HG03565 (cell line): ENCODE measurements at regions not wholly inside any gene's neighbourhood (a gene's known extent, or its start where the extent isn't known, plus 50 kb on each side); places are given as distances from the start of the nearest gene placed in this dataset.

ENCODE experiments used
- ATAC-seq: cut with Tn5 transposase; IDR thresholded peaks from one replicate; pipeline ENCODE4 v1.9.1; 2021; ENCODE audit warnings: mild to moderate bottlenecking, moderate library complexity; ENCODE audit not compliant: unreplicated experiment

DNA sequence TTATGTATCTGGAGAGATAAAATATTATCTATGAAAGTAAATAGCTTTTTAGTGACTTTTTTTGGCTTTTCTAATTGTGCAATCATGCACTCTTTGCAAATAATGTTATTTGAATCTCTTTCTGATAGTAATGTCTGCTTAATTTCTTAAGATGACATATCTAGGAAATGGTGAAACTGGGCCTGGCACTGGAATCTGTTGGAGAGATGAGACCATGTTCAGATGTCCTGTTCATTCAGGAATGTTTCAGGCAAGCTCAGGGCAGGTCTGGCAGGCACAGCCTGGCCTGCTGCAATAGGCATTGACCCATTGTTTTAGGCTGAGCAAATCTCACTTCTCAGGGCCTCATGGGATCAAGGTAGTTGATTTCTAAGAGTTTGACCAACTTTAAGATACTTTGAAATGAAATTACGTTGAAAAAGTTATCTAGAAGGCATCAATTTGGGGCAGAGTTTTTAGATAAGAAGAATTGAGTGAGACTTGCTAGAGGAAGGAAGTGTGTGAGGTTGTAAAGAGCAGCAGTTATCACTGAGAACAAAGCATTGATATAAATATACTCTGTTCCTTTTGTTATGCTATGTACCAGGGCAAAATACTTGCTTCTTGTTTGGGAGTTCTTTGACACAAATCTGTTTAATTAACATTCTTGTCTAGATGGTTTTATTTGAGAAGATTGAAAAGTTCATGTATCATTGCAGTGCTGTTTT lies 133.0 kb upstream of the LEF1 start:
- no peak for ATAC-seq

DNA sequence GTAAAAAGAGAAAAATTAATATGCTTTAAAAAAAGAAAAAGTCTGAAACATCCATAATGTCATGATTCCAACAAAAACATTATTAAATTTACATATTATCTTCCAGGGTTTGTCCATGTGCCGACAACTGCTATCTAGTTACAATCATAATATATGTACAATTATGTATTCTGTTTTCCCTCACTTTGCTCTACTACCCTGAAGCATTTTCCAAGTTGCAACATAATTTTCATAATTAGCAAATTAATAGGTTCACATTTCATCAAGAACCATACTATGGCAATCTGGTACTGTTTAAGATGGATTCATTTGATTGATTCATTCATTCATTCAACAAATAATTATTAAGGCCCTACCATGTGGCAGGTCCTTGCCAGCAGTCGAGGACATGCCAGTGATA lies 128.9 kb upstream of the LEF1 start:
- no peak for ATAC-seq

DNA sequence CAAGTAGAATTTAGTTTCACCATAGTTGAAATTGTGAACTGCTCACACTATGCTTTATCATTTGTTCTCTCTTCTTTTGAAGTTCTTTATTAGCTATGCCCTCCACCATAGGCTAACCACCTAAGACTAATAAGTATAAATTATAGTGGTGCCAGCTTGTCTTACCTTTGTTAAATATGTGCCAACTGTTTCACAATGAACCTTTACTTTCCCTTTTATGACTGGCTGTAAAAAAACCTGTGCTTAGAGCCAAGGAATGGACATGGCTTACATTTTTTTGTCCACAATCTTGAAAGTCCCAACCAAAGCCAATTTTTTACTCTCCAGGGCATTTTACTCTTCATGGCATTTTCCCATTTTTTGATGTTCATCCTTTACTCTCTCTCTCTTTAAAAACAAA lies 123.5 kb upstream of the LEF1 start:
- no peak for ATAC-seq

DNA sequence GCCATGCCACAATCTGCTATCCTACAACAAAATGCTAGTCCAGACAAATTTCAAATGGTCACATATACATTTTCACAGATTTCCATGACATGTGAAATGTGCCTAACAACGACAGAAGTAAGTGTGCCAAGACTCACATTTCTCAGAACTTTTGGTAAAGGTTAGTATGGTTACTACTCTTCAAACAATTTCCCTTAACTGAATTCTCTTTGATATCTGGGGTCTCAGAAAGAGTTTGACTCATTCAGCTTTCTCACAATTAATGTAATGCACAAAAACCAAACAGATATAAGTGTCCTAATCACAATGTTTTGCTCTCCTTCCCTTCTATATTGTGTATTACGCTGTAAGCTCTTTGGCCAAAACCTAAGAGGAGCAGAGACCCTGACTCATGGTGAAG lies 122.4 kb upstream of the LEF1 start:
- ATAC-seq, result no peak

DNA sequence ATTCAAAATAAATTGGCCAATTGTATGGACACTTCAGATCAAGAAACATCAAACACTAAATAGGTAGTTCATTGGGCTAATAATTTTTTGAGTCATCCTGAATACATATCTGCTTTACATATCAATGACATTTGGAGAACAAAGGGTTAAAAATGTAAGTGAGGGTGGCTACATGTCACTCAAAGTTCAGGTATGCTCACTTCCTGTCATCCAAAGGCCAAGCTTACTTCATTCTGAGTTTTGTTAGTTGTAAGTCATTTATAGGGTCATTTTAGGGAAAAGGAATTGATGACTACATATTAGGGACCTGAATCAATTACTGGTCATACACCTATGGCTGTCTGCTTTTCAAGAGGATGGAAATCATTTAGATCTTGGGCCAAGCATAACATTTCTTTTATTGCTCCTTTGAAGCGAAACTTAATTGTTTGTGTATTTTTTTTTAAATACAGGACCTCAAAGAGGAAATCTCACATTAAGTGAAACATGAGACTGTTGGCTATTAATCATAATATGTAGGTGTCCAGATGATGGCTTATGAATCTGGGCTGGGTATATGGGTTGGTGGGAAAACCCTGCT lies 119.2 kb upstream of the LEF1 start:
- ATAC-seq, result no peak

DNA sequence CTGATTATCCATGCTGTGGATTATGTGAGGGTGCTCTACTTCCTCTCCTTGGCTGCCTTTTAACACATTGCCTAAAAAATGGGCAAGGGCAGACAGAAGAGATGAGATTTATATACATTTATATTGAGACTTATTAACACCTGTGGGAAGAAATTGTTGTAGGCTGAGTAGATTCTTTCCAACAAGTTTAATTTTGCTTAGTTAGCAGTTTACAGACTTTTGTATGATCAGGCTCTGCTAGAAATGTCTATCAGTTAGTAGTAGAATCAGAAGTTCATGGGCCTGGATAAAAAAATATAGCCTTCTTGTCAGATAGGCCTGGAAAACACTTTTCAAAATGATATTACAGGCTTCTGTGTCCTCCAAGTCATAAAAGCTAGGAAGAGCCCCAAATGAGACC lies 111.3 kb upstream of the LEF1 start:
- no peak for ATAC-seq

DNA sequence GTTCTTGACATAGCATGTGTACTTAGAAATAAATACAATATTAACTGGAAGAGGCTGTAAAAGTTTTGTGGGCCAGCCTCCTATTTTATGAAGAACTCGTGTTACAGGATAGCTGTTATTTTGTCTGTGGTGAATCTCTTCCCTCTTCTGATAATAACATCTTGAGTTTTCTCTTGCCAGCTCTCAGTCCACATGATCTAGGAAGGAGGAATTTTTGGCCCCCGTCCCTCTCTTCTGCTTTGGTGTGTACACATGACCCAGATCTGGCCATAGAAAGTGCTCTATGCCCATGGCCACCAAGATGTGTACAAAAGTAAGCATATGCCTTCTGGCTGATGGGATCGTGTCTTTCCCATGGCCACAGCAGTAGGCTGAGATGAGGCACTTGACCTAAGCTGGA lies 108.0 kb upstream of the LEF1 start:
- no peak for ATAC-seq

DNA sequence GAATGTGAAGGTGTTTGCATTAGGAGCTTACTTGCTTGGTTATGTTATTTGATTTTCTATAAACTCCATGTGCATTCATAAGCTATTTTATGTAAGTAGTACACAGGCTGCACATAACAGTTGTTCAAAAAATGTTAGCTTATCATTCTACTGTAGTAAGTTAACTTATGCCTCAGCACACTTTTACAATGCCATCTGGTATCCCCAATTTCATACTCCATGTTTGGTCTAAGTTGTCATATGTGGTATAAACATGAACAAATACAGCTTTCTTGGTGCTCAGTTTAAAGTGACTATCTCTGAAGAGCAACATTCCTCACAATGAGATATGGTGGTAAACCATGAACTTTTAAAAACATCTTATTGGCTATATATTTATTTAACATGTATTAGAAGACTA lies 104.3 kb upstream of the LEF1 start:
- ATAC-seq, result no peak

DNA sequence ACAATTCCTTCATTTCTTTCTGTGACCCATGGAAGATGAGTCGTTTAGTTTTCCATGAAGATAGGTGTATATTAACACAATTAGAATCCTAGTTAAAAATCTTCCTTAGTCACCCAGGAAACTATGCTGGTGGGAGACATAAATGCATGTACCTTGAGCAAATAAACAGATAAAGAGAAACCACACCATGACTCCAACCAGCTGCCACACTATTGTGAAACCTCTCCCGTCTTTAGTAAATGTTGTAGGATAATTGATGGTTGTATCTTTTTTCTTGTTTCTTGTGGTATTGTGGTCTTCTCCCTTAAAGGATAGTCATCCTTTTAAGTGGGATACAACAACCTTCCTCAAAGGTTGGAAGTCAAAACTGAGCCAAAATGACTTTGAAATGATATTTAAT lies 103.8 kb upstream of the LEF1 start:
- no peak for ATAC-seq

DNA sequence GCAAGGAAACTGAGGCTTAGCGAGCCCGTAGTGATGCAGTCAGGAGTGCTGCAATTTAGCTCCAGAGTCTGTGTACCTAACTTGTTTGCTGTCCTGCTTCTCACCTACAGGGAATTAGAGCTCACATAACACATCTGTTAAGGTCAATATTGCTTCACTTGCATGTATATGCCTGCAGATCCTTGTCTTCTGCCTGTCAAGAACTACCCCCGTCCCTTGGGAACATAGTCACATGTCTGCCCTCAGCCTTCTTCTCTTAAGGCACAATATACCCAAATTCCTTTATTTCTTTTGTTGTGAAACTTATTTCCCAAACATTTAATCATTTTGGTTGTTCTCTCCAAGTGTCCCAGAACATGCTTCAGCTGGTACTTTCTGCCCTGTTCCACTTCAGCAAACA lies 103.3 kb upstream of the LEF1 start:
- no peak for ATAC-seq

DNA sequence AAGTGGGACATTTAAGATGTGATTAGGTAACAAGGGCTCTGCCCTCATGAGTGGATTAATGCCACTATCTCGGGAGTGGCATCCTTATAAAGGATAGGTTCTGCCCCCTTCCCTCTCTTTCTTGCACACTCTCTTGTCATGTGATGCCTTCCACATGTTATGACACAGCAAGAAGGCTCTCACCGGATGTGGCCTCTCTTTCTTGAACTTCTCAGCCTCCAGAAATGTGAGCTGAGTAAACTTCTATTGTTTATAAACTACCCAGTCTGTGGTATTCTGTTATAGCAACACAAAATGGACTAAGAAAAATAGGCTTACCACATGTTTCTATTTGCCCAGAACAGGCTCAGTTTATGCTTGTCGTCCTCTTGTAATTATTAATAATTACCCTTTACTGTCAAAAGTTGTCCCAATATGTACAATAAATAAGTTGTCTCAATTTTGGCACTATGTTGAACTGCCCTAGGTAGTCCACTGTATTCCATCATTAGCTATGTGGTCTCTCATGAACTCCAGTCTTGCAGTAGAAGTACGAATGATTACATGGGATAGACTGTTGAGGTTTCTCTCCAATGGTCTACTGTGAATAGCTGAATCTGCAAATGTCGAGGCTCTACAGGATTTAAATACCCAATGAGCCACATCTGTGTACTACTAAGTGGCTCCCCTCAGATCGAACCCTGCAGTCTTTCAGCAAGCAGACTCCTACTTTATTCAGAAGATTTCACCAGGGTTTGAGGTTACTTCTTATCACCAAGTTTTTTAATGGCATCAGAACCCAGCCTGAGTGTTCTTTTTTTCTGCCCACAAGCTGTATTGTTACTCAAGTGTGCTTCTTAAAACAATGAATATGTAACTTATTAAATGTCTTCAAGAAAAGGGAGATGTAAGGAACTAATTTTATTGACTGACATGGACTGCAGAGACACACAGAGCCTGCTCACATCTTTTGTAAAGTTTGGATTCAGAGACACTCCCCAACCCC lies 102.0 kb upstream of the LEF1 start:
- ATAC-seq, result no peak

DNA sequence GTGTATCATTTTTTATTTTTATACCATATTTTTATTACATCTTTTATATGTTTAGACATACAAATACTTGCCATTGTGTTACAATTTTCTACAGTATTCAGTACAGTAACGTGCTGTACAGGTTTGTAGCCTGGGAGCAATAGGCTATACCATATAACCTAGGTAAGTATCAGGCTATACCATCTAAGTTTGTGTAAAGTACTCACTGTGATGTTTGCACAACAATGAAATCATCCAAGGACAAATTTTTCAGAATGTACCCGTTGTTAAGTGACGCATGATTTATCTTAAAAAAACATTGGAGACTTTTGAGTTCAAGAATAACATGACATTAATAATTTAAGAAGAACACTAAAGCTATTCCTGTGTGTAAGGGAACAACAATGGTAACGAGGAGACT lies 96.0 kb upstream of the LEF1 start:
- ATAC-seq, result no peak

DNA sequence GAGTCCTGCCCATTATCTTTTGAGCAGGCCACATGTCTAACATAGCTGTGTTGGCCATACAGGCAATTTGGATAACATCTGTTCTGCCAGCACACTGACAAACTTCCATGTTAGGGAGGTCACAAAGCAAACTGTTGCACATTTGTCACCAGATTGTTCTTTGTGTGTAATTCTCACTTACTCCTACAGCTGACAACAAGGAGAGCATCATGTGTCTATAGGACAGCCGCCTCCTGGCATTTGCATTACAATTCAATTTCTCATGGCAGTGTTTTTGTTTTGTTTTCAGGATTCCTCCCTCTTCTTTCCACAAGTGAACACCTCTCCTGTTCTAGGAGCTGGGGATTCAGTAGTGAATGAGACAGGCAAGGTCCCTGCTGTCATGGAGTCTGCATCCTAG lies 94.3 kb upstream of the LEF1 start:
- no peak for ATAC-seq

DNA sequence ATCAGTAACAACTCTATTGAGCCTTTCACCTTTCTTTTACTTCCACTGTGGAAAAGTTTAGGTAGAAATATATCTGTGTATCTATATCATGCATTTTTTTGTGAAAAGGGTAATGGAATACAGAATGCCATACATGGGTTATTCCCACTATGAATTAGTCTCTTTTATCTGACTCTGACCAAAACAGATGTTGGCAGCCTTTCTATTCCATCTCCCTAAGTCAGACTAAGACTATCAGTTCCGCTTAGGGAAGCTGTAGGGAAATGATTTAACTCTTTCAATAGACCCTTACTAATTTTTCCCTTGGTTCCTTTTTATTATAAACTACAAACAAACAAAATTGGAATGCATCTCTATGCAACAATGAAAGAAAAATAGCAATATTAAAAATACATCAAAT lies 92.3 kb upstream of the LEF1 start:
- no peak for ATAC-seq

DNA sequence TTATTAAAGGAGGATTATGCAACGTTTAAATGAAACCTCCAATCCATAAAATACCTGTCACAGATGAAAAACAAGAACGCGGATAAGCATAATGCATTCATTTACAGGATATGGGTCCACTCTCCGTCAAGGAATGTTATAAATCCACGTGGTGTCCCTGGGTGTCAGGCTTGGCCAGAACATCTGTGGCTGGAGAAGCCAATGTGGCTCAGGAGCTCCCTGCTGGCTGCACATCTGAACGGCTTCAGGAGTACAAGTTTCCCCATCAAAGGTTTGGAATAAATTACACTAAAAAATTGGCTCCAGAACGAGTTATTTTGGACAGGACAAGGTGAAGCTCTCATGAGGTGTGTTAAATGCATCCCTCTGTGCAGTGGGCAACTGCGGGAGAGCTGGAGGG lies 87.8 kb upstream of the LEF1 start:
- no peak for ATAC-seq

DNA sequence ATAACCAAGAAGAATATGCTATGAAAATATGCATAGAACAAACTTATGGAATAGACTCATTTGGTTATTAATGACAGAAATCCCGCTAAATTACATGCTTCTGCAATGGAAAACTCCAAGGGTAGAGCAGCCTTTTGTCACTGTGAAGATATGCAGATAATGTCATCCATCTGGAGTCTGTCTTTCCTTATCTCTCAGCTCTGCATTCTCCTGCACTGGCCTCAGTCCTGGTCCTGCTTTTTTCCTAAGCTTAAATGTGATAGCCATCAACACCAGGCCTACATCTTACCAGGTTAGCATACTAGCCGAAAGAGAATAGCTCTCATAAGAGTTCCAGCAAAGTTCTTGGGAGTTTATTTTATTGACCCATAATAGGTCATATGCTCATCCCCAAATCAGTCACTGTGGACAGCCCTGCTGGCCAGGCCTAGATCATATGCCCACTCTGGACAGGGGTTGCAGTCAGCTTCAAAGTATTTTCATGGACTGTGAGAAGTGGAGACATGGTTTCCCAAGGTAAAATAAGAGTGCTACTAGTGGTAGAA lies 86.5 kb upstream of the LEF1 start:
- ATAC-seq, result no peak

DNA sequence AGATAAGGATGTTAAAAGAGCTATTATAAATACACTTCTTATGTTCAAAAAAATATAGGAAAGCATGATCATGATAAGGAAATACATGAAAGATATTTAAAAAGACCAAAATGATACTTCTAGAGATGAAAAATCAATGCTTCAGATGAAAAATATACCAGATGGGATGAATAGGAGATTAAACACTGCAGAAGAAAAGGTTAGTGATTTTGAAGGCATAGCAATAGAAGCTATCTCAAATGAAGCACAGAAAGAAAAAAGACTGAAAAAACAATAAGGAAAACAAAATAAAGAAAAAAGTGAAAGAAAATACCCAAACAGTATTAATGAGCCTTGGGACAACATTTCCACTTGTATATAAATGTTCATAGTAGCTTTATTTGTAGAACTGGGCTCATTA lies 80.7 kb upstream of the LEF1 start:
- no peak for ATAC-seq

DNA sequence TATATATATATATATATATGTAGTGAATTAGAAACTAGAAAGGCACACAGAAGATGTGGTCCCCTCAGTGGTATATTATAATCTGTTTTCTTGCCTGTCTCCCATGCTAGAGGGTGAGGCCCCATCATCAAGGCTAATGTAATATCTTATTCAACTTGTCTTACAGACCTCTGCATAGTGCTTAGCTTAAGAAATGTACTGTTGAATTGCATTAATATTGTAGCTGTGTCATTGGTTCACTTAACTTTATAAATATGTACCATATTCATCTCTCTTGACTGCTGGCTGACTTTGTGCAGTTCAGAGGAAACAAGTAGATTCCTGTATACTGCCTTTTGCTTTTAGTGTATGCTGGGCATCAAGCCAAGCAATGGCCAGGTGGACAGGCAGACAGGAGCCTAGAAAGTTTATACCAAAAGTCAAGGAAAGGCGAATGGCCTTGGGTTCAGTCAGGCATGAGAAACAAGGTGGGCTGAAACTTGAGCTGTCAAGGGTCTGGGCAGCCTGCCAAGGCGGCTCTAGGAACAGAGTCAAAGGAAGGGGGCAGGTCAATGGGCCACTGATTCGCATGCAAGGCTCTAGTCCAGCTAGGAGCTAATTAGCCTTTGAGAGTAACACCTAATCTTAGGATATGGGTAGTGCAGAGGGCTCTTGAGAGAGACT lies 78.8 kb upstream of the LEF1 start:
- no peak for ATAC-seq

DNA sequence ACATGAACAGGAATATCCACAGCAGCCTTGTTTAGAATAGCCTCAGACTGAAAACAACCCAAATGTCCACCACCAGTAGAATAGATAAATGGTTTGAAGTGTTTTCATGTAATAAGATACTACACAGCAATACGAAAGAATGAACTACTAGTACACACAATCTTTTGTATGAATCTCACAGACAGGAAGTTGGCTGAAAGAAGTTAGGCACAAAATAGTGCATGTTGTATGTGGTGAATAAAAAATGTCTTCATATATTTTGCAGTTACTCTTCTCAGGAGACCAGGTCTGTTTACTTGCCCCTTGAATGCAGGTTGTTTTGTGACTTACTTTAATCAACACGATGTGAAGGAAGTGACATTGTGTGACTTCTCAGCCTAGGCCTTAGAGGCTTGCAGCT lies 75.9 kb upstream of the LEF1 start:
- no peak for ATAC-seq

DNA sequence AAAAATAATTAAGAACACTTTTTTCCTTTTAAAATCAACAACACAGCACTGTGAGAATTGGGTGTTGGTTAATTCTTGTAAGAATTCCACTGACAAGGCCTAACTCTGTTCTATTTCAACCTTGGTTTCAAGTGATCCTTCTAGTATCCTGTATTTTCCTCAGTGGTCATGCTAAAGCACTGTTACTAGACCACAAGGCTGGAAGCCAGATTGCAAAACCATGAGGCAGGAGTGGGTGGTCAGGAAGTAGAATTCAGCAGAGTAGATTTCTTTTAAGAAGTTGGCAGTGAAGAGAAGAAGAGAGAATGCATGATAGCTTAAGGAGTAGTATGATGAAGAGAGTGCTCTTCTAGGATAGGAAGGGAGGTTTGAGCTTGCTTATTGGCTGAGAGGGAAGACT lies 71.6 kb upstream of the LEF1 start:
- ATAC-seq, result no peak

DNA sequence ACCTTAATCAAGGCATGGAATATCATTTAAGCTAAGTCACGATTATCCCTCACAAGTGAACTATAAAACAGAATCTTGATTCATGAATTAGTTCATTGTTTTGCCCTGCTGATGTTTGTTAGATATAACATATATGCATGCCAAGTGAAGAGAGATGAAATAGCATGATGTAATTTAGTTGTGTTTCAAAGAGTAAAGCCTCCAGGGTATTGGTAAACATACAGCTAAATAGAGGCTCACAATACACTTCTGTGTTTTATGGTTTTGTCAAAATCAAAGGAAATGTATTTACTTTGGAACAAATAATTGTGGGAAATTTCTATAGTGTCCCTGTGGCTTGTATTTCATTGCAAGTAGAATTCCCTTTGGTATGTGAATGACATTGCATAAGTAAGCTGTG lies 69.0 kb upstream of the LEF1 start:
- ATAC-seq, result no peak
